GM12873 (cell line): ENCODE measurements at regions not wholly inside any gene's neighbourhood (a gene's known extent, or its start where the extent isn't known, plus 50 kb on each side); places are given as distances from the start of the nearest gene placed in this dataset.

ENCODE experiments used
- CTCF ChIP-seq: IDR thresholded peaks from 2 replicates; pipeline ENCODE4 v1.5.1; 2012; ENCODE audit warnings: low read depth, mild to moderate bottlenecking, moderate library complexity, low read length, control low read depth; ENCODE audit not compliant: insufficient read depth; ENCODE audit errors: missing control alignments

- no peak for TF ChIP-seq CTCF
These were observed 608.7 kb downstream of the KCTD16 start for GRCh38 chr5:144779368-144779767.

DNA sequence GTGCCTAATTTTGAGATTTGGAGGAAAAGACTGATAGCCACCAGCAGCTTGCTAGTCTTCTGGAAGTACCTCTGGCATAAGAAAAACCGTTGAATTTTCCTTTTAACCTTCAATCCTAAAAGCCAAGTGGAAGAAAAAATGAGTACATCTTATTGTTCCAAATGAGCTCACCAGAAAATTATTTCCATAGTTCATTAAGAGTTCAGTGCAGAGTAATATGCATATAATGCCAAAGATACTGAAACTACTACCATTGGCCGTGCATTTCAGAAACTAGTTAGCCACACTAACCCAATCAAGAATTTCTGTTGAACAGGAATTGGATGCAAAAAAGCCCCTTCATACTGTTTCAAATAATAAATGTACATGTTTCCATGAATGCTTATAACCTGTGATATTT is 607.9 kb downstream of the KCTD16 start:
- no peak for TF ChIP-seq CTCF

- no peak for TF ChIP-seq CTCF
These were observed 603.5 kb downstream of the KCTD16 start for GRCh38 chr5:144774197-144774596.

DNA sequence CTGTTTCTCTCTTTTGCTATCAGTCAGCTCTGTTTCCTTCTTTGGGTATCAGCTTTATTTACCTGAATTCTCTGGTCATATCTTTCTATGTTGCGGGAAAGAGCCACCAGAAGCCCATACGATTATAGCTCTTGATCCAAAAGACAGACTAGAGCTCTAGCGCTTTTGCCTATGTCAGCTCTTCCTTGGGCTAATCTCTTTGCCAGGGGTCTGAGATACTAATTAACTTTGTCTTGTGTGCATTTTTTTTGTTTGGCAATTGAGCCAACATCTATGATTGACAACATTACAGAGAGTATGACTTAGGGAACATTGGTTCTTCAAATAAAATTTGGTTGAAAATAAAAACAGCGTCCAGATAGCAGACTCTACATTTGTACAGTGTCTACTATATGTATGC is 603.0 kb downstream of the KCTD16 start:
- no peak for TF ChIP-seq CTCF

DNA sequence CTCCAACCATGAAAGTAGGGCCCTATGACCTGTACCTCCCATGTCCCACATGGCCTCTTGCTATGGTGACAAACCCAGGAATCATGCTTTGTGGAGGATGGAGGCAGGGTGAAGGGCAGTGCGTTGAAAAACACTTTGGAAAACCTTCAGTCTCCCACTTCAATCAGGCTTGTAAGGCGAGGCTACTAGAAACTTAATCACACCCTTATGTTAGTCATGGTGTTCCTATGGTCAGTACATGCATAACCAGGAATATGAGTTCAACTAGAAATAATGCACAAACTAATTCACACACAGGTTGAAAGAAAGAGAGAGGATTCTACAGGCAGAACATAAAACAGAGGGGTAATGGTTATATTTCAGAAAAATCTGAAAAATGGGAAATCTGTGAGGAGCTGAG is 601.1 kb downstream of the KCTD16 start:
- no peak for TF ChIP-seq CTCF

DNA sequence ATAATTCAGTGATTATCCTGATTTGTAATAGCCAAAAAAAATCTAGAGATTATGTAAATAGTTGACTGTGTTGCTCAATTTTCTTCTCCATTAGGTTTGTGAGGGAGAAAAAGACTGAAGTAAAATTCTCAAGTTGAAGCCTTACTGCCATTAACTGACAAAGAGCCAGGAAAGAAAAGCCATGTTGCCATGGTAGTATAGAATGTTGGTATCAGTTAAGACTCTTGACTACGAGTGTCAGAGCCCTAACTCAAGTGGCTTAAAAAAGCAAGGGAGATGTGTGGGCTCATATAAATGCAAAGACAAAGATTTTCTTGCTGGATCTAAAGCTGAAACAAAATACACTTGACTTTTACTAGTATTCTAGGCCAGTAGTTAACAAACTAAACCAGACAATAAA is 571.7 kb downstream of the KCTD16 start:
- TF ChIP-seq CTCF = no peak

DNA sequence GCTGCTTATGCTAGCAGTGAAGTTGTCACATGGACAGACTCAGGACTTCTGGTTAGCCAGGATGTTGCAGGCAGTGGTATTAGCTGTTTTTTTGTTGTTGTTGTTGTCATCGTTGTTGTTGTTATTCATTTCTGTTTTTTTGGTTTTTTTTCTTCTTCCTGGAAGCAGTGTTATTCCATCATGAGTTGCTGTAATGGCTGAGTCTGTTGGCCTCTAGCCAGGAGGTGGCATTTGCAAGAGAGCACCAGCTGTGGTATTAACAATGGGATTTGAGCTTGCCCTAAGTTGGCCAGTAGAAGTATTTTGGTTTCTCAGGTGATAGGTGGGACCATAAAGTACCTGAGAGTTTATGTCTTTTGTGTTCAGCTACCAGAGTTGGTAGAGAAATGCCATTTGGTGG is 561.1 kb downstream of the KCTD16 start:
- no peak for TF ChIP-seq CTCF

DNA sequence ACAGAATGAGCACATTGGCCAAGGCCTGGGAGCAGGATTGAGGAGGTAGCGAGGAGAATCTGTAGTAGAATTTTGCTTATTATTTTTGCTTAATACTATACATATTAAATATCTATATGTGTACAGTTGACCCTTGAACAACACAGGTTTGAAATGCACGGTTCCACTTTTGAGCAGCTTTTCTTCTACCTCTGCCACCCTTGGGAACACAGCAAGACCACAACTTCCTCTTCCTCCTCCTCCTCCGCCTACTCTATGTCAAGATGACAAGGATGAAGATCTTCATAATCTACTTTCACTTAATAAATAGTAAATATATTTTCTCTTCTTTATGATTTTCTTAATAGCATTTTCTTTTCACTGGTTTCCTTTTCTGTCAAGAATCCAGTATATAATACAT is 541.4 kb downstream of the KCTD16 start:
- no peak for TF ChIP-seq CTCF
